ENCODE measurements at regions not wholly inside any gene's neighbourhood (a gene's known extent, or its start where the extent isn't known, plus 50 kb on each side); places are given as distances from the start of the nearest gene placed in this dataset.

- TF ChIP-seq KAT7 (CRISPR knock-in tag; IDR thresholded peaks at IDR 0.05; ENCODE audit: borderline replicate concordance) = no peak
- TF ChIP-seq IRF1 (CRISPR knock-in tag; IDR thresholded peaks at IDR 0.05) = no peak
- TF ChIP-seq, protein P1, sequence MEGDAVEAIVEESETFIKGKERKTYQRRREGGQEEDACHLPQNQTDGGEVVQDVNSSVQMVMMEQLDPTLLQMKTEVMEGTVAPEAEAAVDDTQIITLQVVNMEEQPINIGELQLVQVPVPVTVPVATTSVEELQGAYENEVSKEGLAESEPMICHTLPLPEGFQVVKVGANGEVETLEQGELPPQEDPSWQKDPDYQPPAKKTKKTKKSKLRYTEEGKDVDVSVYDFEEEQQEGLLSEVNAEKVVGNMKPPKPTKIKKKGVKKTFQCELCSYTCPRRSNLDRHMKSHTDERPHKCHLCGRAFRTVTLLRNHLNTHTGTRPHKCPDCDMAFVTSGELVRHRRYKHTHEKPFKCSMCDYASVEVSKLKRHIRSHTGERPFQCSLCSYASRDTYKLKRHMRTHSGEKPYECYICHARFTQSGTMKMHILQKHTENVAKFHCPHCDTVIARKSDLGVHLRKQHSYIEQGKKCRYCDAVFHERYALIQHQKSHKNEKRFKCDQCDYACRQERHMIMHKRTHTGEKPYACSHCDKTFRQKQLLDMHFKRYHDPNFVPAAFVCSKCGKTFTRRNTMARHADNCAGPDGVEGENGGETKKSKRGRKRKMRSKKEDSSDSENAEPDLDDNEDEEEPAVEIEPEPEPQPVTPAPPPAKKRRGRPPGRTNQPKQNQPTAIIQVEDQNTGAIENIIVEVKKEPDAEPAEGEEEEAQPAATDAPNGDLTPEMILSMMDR (IDR thresholded peaks at IDR 0.05) = no peak
- TF ChIP-seq, protein P2, sequence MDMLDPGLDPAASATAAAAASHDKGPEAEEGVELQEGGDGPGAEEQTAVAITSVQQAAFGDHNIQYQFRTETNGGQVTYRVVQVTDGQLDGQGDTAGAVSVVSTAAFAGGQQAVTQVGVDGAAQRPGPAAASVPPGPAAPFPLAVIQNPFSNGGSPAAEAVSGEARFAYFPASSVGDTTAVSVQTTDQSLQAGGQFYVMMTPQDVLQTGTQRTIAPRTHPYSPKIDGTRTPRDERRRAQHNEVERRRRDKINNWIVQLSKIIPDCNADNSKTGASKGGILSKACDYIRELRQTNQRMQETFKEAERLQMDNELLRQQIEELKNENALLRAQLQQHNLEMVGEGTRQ (CRISPR knock-in tag; IDR thresholded peaks at IDR 0.05) = no peak
- TF ChIP-seq ZNF263 (CRISPR knock-in tag; IDR thresholded peaks at IDR 0.05; ENCODE audit: low read depth) = no peak
- TF ChIP-seq ATF3 (CRISPR knock-in tag; conservative IDR thresholded peaks at IDR 0.05) = no peak
- TF ChIP-seq SP1 (CRISPR knock-in tag; conservative IDR thresholded peaks at IDR 0.05) = no peak
- TF ChIP-seq NR3C1 (CRISPR knock-in tag; conservative IDR thresholded peaks at IDR 0.05; ENCODE audit: low read depth) = no peak
- TF ChIP-seq MYBL2 (CRISPR knock-in tag; IDR thresholded peaks at IDR 0.05) = no peak
- no peak for TF ChIP-seq RORB (CRISPR knock-in tag; IDR thresholded peaks at IDR 0.05)
- TF ChIP-seq TCF7 (CRISPR knock-in tag; IDR thresholded peaks at IDR 0.05; ENCODE audit: low read depth) = no peak
- TF ChIP-seq CDX4 (CRISPR knock-in tag; IDR thresholded peaks at IDR 0.05; ENCODE audit: borderline replicate concordance) = no peak
- no peak for TF ChIP-seq AFF4 (CRISPR knock-in tag; IDR thresholded peaks at IDR 0.05; ENCODE audit: borderline replicate concordance)
These were observed 490.2 kb upstream of the ADAMTS9 start for GRCh38 chr3:65177960-65178376.

Data from WTC11 (cell line).